Stimulated activated naive CD8-positive, alpha-beta T cell treated with anti-CD3 and anti-CD28 coated beads, Interleukin-15, Interleukin-2, amounts not matched to agents 100 ng/mL and 50 ng/mL, for 24 hours (primary cell): ENCODE measurements at regions not wholly inside any gene's neighbourhood (a gene's known extent, or its start where the extent isn't known, plus 50 kb on each side); places are given as distances from the start of the nearest gene placed in this dataset.
"Not testable (repeated sequence)": the region's sequence is repeated elsewhere in the genome, so short reads cannot be mapped to it uniquely, and the experiment has no call there.

ENCODE experiments used
- H3K27ac Mint-ChIP-seq: one replicate; pipeline ENCODE4 v1.8.0; 2021; ENCODE audit warnings: mild to moderate bottlenecking, mixed read lengths
- H3K27me3 Mint-ChIP-seq: one replicate; pipeline ENCODE4 v1.8.0; 2021; ENCODE audit warnings: mixed read lengths
- H3K36me3 Mint-ChIP-seq: one replicate; pipeline ENCODE4 v1.8.0; 2021; ENCODE audit warnings: low read depth, mixed read lengths
- H3K4me1 Mint-ChIP-seq: one replicate; pipeline ENCODE4 v1.8.0; 2021; ENCODE audit warnings: low read depth, mixed read lengths
- H3K4me3 Mint-ChIP-seq: one replicate; pipeline ENCODE4 v1.8.0; 2021; ENCODE audit warnings: mild to moderate bottlenecking, mixed read lengths
- H3K9me3 Mint-ChIP-seq: one replicate; pipeline ENCODE4 v1.8.0; 2021; ENCODE audit warnings: mixed read lengths

DNA sequence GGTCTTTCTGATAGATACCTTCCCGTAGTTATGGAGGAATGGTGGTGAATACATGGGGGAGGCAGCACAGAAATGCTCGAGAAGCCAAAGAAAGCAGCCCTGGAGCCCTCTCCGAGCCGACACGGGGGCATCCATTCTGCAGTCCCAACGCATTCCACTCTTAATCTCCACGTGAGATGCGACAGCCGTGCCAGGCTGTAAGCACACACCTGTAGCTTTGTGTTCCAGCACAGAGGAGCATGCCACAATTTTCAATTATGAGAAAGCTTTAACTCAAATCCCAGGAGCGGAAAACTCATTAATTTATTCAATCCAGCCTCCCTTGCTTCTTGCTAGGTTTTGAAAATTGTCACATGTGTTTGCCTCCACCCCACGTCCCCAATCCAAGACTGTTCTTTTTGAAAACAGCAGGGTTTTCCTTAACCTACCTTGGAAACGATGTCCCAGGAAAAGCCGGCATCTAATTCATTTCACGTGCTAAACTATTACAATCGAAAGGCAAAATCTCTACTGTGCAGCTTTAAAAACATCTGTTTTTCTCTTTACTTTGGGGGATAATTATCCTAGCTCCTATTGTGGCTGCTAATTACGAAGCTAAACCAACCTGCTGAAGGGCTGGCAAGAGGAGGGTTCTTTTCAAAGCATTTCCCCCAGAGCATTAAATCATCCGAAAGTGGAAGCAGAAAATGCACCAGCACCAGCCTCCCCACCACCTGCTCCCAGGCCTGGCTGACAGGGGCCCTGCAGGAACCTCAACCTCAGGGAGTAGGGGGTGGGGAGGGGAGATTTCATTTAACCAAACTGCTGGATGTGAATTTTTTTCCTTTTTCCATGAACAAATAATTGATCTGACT is 56.0 kb upstream of the CHST15 start:
- no peak overlapping the region for H3K4me3 Mint-ChIP-seq
- H3K27ac Mint-ChIP-seq: no peak overlapping the region
- H3K9me3 Mint-ChIP-seq: no peaks in the 10 kb centered on the region
- peaks cover 23% of the 10 kb centered on the region for H3K27me3 Mint-ChIP-seq
- H3K36me3 Mint-ChIP-seq: no peaks in the 10 kb centered on the region
- peaks cover 6% of the 10 kb centered on the region for H3K4me1 Mint-ChIP-seq

DNA sequence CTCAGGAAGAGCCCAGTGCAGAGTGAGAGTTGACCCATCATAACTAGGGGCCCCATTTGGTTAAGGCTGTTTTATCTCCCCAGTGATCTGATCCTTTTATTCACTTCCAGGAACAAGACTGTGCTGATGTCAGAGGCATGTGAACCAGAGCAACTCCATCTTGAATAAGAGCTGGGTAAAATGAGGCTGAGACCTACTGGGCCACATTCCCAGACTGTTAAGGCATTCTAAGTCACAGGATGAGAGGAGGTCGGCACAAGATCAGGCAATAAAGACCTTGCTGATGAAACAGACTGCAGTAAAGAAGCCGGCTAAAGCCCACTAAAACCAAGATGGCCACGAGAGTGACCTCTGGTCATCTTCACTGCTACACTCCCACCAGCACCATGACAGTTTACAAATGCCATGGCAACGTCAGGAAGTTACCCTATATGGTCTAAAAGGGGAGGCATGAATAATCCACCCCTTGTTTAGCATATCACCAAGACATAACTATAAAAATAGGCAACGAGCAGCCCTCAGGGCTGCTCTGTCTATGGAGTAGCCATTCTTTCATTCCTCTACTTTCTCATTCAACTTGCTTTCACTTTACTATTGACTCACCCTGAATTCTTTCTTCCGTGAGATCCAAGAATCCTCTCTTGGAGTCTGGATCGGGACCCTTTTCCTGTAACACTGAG is 55.3 kb upstream of the CHST15 start:
- not testable (repeated sequence) for H3K4me3 Mint-ChIP-seq, H3K27ac Mint-ChIP-seq

DNA sequence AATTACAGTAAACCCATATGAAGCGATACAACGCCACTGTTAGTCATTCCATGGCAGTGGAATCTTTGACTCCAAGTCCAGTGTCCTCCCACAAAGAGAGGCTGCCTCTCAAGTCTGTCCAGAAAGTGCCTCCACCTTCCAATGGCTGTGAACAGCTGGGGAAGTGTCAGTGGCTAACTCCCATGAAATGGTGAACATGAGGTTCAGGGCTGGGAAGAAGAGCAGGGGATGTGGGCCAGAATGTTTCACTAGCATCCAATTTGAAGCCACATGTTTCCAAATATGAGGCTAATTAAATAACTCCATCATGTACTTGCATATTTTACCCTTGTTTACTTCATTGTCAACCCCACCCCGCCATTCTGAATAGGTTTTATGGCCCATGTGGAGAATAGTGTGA is 53.1 kb upstream of the CHST15 start:
- Mint-ChIP-seq H3K9me3 (no peaks in the 10 kb centered on the region), H3K36me3 (no peaks in the 10 kb centered on the region), H3K4me1 (peaks cover 6% of the 10 kb centered on the region), H3K27ac (no peak overlapping the region), H3K4me3 (no peak overlapping the region), H3K27me3 (peaks cover 21% of the 10 kb centered on the region)

More for the DNA sequence above, 55.3 kb upstream of the CHST15 start:
- not testable (repeated sequence) for H3K36me3 Mint-ChIP-seq, H3K4me1 Mint-ChIP-seq, H3K9me3 Mint-ChIP-seq
- H3K27me3 Mint-ChIP-seq: peaks cover 23% of the 10 kb centered on the region

DNA sequence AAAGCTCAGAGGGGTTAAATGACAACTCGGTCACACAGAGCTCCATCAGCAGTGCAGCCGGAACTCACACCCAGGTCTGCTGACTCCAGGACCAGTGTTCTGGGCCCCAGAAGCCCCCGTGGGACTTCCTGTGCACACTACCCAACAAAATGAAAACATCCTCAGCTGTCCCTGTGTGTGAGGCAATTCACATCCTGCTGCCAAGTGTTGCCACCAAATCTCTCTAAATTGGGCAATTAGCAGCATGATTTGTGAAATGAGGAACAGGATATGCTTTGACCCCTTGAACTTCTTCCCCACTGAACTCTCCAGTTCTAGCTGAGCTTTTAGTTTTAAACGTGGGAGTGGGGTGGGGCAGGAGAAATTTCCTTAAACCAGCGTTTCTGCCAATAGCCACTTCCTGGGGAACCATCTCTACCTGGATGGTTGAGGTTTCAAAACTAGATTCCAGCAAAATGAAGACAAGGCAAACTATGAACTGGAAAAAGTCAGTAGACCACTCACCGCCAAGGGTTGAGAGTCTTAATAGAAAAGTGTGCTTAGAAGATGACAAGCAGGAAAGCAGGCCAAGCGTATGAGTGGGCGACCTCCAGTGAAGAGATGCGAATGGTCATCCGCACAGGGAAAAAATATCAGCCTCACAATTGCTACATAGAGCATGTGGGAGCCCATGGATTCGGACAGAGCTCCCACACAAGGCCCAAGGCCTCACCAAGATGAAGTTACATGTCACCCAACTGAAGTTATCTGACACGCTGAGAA is 51.9 kb upstream of the CHST15 start:
- H3K4me1 Mint-ChIP-seq: peaks cover 6% of the 10 kb centered on the region
- H3K27ac Mint-ChIP-seq: no peak overlapping the region
- no peaks in the 10 kb centered on the region for H3K36me3 Mint-ChIP-seq
- no peaks in the 10 kb centered on the region for H3K9me3 Mint-ChIP-seq
- peaks cover 13% of the 10 kb centered on the region for H3K27me3 Mint-ChIP-seq
- no peak overlapping the region for H3K4me3 Mint-ChIP-seq

DNA sequence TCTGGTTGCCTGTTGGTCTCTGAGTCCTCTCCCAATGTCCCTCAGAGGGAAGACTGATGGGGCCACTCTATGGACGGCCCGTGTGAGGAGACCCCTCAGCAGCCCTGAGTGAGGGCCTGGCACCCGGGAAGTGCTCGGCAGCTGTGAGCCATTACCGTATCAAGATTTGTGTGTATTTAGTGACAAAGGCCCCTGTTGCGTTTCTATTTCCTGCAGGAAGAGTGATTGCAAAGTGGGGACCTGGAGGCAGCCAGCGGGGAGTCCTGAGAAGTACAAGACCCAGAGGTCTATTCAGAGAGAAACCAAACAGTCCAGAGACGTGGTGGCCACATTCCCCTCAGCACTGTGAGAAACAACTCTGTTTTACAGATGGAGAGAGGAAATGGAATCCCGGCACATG is 51.1 kb upstream of the CHST15 start:
- no peak overlapping the region for H3K4me3 Mint-ChIP-seq
- H3K36me3 Mint-ChIP-seq: no peaks in the 10 kb centered on the region
- H3K4me1 Mint-ChIP-seq: no peaks in the 10 kb centered on the region
- no peaks in the 10 kb centered on the region for H3K9me3 Mint-ChIP-seq
- H3K27me3 Mint-ChIP-seq: peaks cover 6% of the 10 kb centered on the region
- no peak overlapping the region for H3K27ac Mint-ChIP-seq

DNA sequence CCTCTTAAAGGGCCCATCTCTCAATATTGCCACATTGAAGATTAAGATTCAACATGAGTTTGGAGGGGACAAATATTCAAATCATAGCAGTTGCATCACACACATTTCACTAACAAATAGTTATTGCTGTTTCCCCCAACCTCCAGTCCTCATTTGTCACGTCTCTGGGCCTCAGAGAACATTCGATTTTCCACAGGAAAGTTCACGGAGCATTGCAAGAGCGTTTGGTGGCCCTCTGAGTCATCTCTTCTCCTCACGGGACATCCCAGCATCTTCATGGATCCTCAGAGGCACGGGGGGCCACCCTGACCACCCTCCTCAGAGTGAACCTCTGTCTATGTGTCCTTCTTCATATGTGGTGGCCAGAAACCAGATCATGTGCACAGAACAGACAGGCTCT is 50.3 kb upstream of the CHST15 start:
- H3K4me3 Mint-ChIP-seq: no peak overlapping the region
- H3K36me3 Mint-ChIP-seq: no peaks in the 10 kb centered on the region
- H3K27ac Mint-ChIP-seq: no peak overlapping the region
- H3K27me3 Mint-ChIP-seq: no peaks in the 10 kb centered on the region
- H3K9me3 Mint-ChIP-seq: no peaks in the 10 kb centered on the region
- H3K4me1 Mint-ChIP-seq: no peaks in the 10 kb centered on the region
